ENCODE measurements at regions not wholly inside any gene's neighbourhood (a gene's known extent, or its start where the extent isn't known, plus 50 kb on each side); places are given as distances from the start of the nearest gene placed in this dataset.
"Not testable (repeated sequence)": the region's sequence is repeated elsewhere in the genome, so short reads cannot be mapped to it uniquely, and the experiment has no call there.

- no peaks in the 10 kb centered on the region for H3K36me3 ChIP-seq
- TF ChIP-seq CTCF (IDR thresholded peaks at IDR 0.05), result no peak
These were observed 447.7 kb downstream of the SOX11 start for GRCh38 chr2:6139916-6140315.

GRCh38 chr2:6140509-6140908 is 448.3 kb downstream of the SOX11 start:
- ATAC-seq (ENCODE audit: insufficient number of reproducible peaks, low FRiP score, low read depth) (no peak), DNase-seq (ENCODE audit: low spot score) (no peak)
- H3K27me3 ChIP-seq (replicated peaks; ENCODE audit: insufficient read depth), result no peaks in the 10 kb centered on the region
- no peak for TF ChIP-seq CTCF (IDR thresholded peaks at IDR 0.05)
- H3K9me3 ChIP-seq, result no peaks in the 10 kb centered on the region
- H3K36me3 ChIP-seq, result no peaks in the 10 kb centered on the region
- no peak overlapping the region for H3K4me3 ChIP-seq
- no peak overlapping the region for H3K27ac ChIP-seq
- no peaks in the 10 kb centered on the region for H3K4me1 ChIP-seq (ENCODE audit: control insufficient read depth in 1 of 2, low read depth in 2 of 2)

More at GRCh38 chr2:6139916-6140315, 447.7 kb downstream of the SOX11 start:
- no peak overlapping the region for H3K4me3 ChIP-seq
- no peaks in the 10 kb centered on the region for H3K27me3 ChIP-seq (replicated peaks; ENCODE audit: insufficient read depth)
- no peaks in the 10 kb centered on the region for H3K4me1 ChIP-seq (ENCODE audit: control insufficient read depth in 1 of 2, low read depth in 2 of 2)
- no peak overlapping the region for H3K27ac ChIP-seq
- DNase-seq (ENCODE audit: low spot score) (no peak), ATAC-seq (ENCODE audit: insufficient number of reproducible peaks, low FRiP score, low read depth) (no peak)
- no peaks in the 10 kb centered on the region for H3K9me3 ChIP-seq

- H3K27me3 ChIP-seq (replicated peaks; ENCODE audit: insufficient read depth), result no peaks in the 10 kb centered on the region
- TF ChIP-seq CTCF (IDR thresholded peaks at IDR 0.05), result no peak
- DNase-seq (ENCODE audit: low spot score) (no peak), ATAC-seq (ENCODE audit: insufficient number of reproducible peaks, low FRiP score, low read depth) (no peak)
- H3K4me3 ChIP-seq, result no peak overlapping the region
- H3K27ac ChIP-seq, result no peak overlapping the region
- H3K4me1 ChIP-seq (ENCODE audit: control insufficient read depth in 1 of 2, low read depth in 2 of 2), result no peaks in the 10 kb centered on the region
- H3K36me3 ChIP-seq, result no peaks in the 10 kb centered on the region
- H3K9me3 ChIP-seq, result no peaks in the 10 kb centered on the region
These were observed 451.6 kb downstream of the SOX11 start for GRCh38 chr2:6143812-6144211.

GRCh38 chr2:6147215-6147614 is 455.0 kb downstream of the SOX11 start:
- not testable (repeated sequence) for H3K9me3 ChIP-seq; DNase-seq (ENCODE audit: low spot score); H3K36me3 ChIP-seq

GRCh38 chr2:6148882-6149281 is 456.7 kb downstream of the SOX11 start:
- no peak for TF ChIP-seq CTCF (IDR thresholded peaks at IDR 0.05)
- H3K9me3 ChIP-seq, result no peaks in the 10 kb centered on the region
- H3K36me3 ChIP-seq, result no peaks in the 10 kb centered on the region
- ATAC-seq (ENCODE audit: insufficient number of reproducible peaks, low FRiP score, low read depth), result no peak
- H3K4me1 ChIP-seq (ENCODE audit: control insufficient read depth in 1 of 2, low read depth in 2 of 2), result no peaks in the 10 kb centered on the region
- DNase-seq (ENCODE audit: low spot score), result no peak
- H3K27ac ChIP-seq, result no peak overlapping the region
- no peak overlapping the region for H3K4me3 ChIP-seq
- H3K27me3 ChIP-seq (replicated peaks; ENCODE audit: insufficient read depth), result no peaks in the 10 kb centered on the region

More at GRCh38 chr2:6147215-6147614, 455.0 kb downstream of the SOX11 start:
- not testable (repeated sequence) for H3K27me3 ChIP-seq (replicated peaks; ENCODE audit: insufficient read depth); H3K27ac ChIP-seq; H3K4me3 ChIP-seq; ATAC-seq (ENCODE audit: insufficient number of reproducible peaks, low FRiP score, low read depth); H3K4me1 ChIP-seq (ENCODE audit: control insufficient read depth in 1 of 2, low read depth in 2 of 2)

- no peak for TF ChIP-seq CTCF (IDR thresholded peaks at IDR 0.05)
- H3K27ac ChIP-seq, result no peak overlapping the region
- no peaks in the 10 kb centered on the region for H3K9me3 ChIP-seq
- DNase-seq (ENCODE audit: low spot score) (no peak), ATAC-seq (ENCODE audit: insufficient number of reproducible peaks, low FRiP score, low read depth) (no peak)
- H3K4me1 ChIP-seq (ENCODE audit: control insufficient read depth in 1 of 2, low read depth in 2 of 2), result no peaks in the 10 kb centered on the region
- no peaks in the 10 kb centered on the region for H3K36me3 ChIP-seq
- no peaks in the 10 kb centered on the region for H3K27me3 ChIP-seq (replicated peaks; ENCODE audit: insufficient read depth)
- H3K4me3 ChIP-seq, result no peak overlapping the region
These were observed 467.4 kb downstream of the SOX11 start for GRCh38 chr2:6159606-6160005.
